K562 (cell line): ENCODE measurements at regions not wholly inside any gene's neighbourhood (a gene's known extent, or its start where the extent isn't known, plus 50 kb on each side); places are given as distances from the start of the nearest gene placed in this dataset.

Experiments
- CEBPZ ChIP-seq: fragments of 150-350 bp; IDR thresholded peaks from 2 replicates; pipeline ENCODE4 v1.6.1; 2014; ENCODE audit warnings: low read depth, mild to moderate bottlenecking, low read length, borderline replicate concordance
- CTCF ChIP-seq, 3 experiments: IDR thresholded peaks in 2 of 3; conservative IDR thresholded peaks in 1 of 3; 2 replicates each; pipeline ENCODE4 v1.5.1; 2011 to 2012; ENCODE audit warnings: low read length in 3 of 3, mild to moderate bottlenecking in 3 of 3, control low read depth in 2 of 3, improper control_type of control experiment in 1 of 3, inconsistent platforms in 1 of 3, low read depth in 1 of 3, mixed read lengths in 1 of 3, moderate library complexity in 1 of 3; ENCODE audit not compliant: insufficient read depth in 2 of 3
- SMARCA4 ChIP-seq: fragments of 450-650 bp; IDR thresholded peaks from 2 replicates; pipeline ENCODE4 v1.6.1; 2016
- SRSF7 ChIP-seq: fragments of 200-400 bp; formaldehyde crosslinking; optimal IDR thresholded peaks from 2 replicates; pipeline ENCODE3; 2017; ENCODE audit warnings: mild to moderate bottlenecking, low read depth, low read length

- no peak for TF ChIP-seq CEBPZ
- TF ChIP-seq CTCF (IDR thresholded peaks at IDR 0.05 in 2 of 3, conservative IDR thresholded peaks at IDR 0.05 in 1 of 3; ENCODE audit: insufficient read depth in 2 of 3, low read depth in 1 of 3, low read length in 3 of 3) = no peak
- TF ChIP-seq SRSF7 = no peak
- TF ChIP-seq SMARCA4 = no peak
Measured at GRCh38 chr3:174342171-174342570, 517.0 kb upstream of the NAALADL2 start.
